Upper lobe of right lung (tissue), 1 donor: ENCODE measurements at regions not wholly inside any gene's neighbourhood (a gene's known extent, or its start where the extent isn't known, plus 50 kb on each side); places are given as distances from the start of the nearest gene placed in this dataset.

ENCODE experiments used
- ATAC-seq: fragments of 200-7000 bp; cut with Tn5 transposase; one replicate; pipeline ENCODE4 v1.9.1; 2020; ENCODE audit warnings: mild to moderate bottlenecking, moderate library complexity
- DNase-seq: peaks from one replicate; pipeline ENCODE4 v3.0.0-alpha.2; 2020
- H3K27ac ChIP-seq: fragments of 200-600 bp; one replicate; pipeline ENCODE4 v1.8.0; 2022
- H3K27me3 ChIP-seq: fragments of 200-600 bp; one replicate; pipeline ENCODE4 v1.8.0; 2022; ENCODE audit warnings: mild to moderate bottlenecking
- H3K36me3 ChIP-seq: fragments of 200-600 bp; one replicate; pipeline ENCODE4 v1.8.0; 2022
- H3K4me1 ChIP-seq: fragments of 200-600 bp; one replicate; pipeline ENCODE4 v1.8.0; 2022
- H3K4me3 ChIP-seq: fragments of 200-600 bp; one replicate; pipeline ENCODE4 v1.8.0; 2022; ENCODE audit warnings: mild to moderate bottlenecking
- H3K9me3 ChIP-seq: fragments of 200-600 bp; one replicate; pipeline ENCODE4 v1.8.0; 2022
- intact Hi-C: fragments of 100-400 bp; cut with DNase I; formaldehyde crosslinking; loops from one replicate; pipeline ENCODE4 v1.11.0; 2022
- TF ChIP-seq, protein P1 (sequence below): fragments of 200-600 bp; IDR thresholded peaks from one replicate; pipeline ENCODE4 v1.8.0; 2022; ENCODE audit warnings: antibody characterized with exemption
- donor health status: DM: no; HTN: yes; CAD: no; lungs with severe emphysema.

DNA sequence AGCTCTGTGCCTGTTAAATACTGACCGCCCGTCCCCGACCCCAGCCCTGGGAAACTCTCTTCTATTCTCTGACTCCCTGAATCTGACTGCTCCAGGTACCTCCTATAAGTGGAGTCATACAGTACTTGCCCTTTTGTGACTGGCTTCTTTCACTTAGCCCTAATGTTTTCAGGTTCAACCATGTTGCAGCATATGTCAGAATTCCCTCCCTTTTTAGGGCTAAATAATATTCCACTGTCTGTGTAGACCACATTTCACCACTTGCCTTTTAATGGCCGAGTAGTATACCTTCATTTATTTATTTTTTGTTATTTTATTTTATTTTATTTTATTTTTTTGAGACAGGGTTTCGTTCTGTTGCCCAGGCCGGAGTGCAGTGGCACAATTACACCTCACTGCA, 96.1 kb upstream of the SLC22A11 start:
- intact Hi-C loops: no loop called here
- no peaks in the 10 kb centered on the region for H3K9me3 ChIP-seq
- no peak for ATAC-seq
- no peaks in the 10 kb centered on the region for H3K4me1 ChIP-seq
- H3K27me3 ChIP-seq: no peaks in the 10 kb centered on the region
- H3K4me3 ChIP-seq: no peak overlapping the region
- DNase-seq: no peak
- no peak overlapping the region for H3K27ac ChIP-seq
- TF ChIP-seq, protein P1, sequence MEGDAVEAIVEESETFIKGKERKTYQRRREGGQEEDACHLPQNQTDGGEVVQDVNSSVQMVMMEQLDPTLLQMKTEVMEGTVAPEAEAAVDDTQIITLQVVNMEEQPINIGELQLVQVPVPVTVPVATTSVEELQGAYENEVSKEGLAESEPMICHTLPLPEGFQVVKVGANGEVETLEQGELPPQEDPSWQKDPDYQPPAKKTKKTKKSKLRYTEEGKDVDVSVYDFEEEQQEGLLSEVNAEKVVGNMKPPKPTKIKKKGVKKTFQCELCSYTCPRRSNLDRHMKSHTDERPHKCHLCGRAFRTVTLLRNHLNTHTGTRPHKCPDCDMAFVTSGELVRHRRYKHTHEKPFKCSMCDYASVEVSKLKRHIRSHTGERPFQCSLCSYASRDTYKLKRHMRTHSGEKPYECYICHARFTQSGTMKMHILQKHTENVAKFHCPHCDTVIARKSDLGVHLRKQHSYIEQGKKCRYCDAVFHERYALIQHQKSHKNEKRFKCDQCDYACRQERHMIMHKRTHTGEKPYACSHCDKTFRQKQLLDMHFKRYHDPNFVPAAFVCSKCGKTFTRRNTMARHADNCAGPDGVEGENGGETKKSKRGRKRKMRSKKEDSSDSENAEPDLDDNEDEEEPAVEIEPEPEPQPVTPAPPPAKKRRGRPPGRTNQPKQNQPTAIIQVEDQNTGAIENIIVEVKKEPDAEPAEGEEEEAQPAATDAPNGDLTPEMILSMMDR: no peak
- no peaks in the 10 kb centered on the region for H3K36me3 ChIP-seq

DNA sequence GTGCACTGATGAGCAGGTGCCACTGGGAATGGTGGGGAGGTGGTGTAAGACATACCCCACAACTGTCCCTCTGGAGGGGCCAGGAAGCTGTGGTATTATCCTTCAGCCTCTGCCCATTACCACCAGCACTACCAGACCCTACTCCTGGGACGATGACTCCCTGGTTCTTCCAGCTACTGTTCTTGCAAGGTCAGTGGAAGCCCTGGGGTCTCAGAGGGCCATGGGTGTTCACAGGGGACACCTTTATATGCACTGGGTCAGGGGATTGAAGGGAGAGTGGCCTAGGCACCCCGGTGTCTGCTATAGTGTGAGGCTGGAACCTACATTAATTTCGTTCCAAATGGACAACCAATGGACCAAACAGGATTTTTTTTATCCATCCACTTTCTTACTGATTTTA, 94.7 kb upstream of the SLC22A11 start:
- H3K36me3 ChIP-seq: no peaks in the 10 kb centered on the region
- DNase-seq (no peak), ATAC-seq (no peak)
- no peaks in the 10 kb centered on the region for H3K9me3 ChIP-seq
- intact Hi-C loops: no loop called here
- no peak overlapping the region for H3K4me3 ChIP-seq
- H3K27ac ChIP-seq: no peak overlapping the region
- TF ChIP-seq, protein P1: no peak
- no peaks in the 10 kb centered on the region for H3K4me1 ChIP-seq
- H3K27me3 ChIP-seq: no peaks in the 10 kb centered on the region

DNA sequence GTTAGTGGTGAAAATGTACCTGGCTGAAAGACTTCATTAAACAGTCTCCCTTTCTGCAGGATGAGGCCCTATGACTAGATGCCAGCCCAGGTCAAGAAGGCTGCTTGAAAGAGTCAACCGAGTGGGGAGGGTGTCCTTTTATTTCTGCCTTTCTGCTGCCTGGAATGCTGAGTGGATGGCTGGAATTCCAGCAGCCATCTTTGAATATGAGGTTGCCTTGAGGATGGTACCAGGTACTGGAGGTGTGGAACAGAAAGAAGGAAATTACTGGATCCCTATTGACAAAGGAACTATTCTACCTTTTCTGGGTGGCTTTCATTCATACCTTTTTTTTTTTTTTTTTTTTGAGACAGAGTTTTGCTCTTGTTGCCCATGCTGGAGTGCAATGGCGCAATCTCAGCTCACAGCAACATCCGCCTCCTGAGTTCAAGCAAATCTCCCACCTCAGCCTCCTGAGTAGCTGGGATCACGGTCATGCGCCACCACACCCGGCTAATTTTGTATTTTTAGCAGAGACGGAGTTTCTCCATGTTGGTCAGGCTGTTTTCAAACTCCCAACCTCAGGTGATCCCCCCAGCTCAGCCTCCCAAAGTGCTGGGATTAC, 89.5 kb upstream of the SLC22A11 start:
- Histone ChIP-seq H3K9me3 (no peaks in the 10 kb centered on the region), H3K36me3 (no peaks in the 10 kb centered on the region), H3K27ac (no peak overlapping the region), H3K4me3 (no peak overlapping the region), H3K4me1 (no peaks in the 10 kb centered on the region), H3K27me3 (peaks cover 11% of the 10 kb centered on the region)
- intact Hi-C loops: no loop called here
- TF ChIP-seq, protein P1: no peak
- DNase-seq: no peak
- ATAC-seq: no peak

DNA sequence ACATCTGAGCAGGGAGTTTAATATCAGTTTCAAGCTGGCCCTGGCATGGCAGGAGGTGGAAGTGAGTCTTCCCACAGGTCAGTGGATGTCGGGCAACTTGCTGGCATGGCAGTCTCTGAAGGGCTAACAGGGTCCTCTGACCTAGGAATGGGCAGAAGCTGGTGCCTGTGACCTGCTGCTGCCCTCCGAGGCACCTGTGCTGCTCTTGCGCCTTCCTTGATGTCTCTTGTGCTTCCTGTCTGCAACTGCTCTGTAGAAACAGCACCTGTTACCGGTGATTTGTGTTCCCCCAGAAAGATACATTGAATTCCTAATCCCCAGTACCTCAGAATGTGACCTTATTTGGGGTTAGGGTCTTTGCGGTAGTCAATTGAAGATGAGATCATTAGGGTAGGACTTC, 86.5 kb upstream of the SLC22A11 start:
- H3K4me3 ChIP-seq: no peak overlapping the region
- H3K27me3 ChIP-seq: peaks cover 11% of the 10 kb centered on the region
- DNase-seq: no peak
- H3K27ac ChIP-seq: no peak overlapping the region
- TF ChIP-seq, protein P1: no peak
- H3K9me3 ChIP-seq: no peaks in the 10 kb centered on the region
- intact Hi-C loops: no loop called here
- H3K36me3 ChIP-seq: no peaks in the 10 kb centered on the region
- ATAC-seq: no peak
- no peaks in the 10 kb centered on the region for H3K4me1 ChIP-seq

DNA sequence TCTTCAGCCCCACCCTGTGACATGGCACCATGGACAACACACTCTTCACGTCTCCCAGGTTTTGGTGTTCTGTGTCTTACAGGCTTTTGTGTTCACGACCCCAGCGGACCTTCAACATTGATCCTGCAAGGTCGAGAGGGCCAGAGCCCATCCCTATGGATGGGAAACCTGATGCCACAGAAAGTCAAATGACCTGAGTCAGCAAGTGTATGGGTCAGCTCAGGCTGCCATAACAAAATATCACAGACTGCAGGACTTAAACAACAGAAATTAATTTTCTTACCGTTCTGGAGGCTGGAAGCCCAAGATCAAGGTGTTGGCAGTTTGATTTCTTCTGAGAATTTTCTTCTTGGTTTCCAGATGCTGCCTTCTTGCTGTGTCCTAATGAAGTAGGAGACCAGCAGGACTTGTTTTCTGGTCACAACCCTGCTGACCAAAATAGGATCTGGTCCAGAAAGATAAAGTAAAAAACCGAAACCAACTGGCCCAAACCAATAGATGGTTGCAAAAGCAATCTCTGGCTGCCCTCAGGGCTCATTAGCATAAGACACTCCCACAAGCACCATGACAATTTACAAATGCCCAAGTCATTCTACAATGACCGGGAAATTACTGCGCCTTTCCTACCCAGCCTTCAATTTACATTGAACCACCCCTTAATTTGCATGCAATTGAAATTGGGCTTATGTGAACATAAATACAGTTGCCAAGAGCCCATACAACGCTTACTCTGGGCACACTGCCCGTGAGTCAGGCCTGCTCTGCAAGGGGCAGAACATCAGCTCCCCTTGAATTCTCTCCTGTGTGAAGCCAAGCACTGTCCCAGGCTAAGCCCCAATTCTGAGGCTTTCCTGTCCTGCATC, 82.9 kb upstream of the SLC22A11 start:
- no peak for DNase-seq
- H3K27me3 ChIP-seq: peaks cover 19% of the 10 kb centered on the region
- TF ChIP-seq, protein P1: no peak
- no peak for ATAC-seq
- H3K9me3 ChIP-seq: no peaks in the 10 kb centered on the region
- no peak overlapping the region for H3K27ac ChIP-seq
- intact Hi-C loops: no loop called here
- no peaks in the 10 kb centered on the region for H3K4me1 ChIP-seq
- H3K36me3 ChIP-seq: no peaks in the 10 kb centered on the region
- no peak overlapping the region for H3K4me3 ChIP-seq
